ENCODE measurements at regions not wholly inside any gene's neighbourhood (a gene's known extent, or its start where the extent isn't known, plus 50 kb on each side); places are given as distances from the start of the nearest gene placed in this dataset.

- H3K9ac ChIP-seq (ENCODE audit: low read length), result no peak overlapping the region
- H3K9me2 ChIP-seq (ENCODE audit: insufficient read depth), result no peaks in the 10 kb centered on the region
- ATAC-seq (no peak), DNase-seq (ENCODE audit: low read depth, low spot score) (no peak)
- H3K4me1 ChIP-seq (ENCODE audit: control insufficient read depth in 1 of 2, insufficient read depth in 2 of 2, low read length in 2 of 2), result no peaks in the 10 kb centered on the region
- H4K20me1 ChIP-seq (ENCODE audit: insufficient read depth), result no peaks in the 10 kb centered on the region
- no peak overlapping the region for H2AFZ ChIP-seq (ENCODE audit: low read depth, low read length, poor library complexity, severe bottlenecking)
- no peak overlapping the region for H3K27ac ChIP-seq (ENCODE audit: low read depth, low read length)
- H3K79me2 ChIP-seq (ENCODE audit: insufficient read depth, low read length), result no peaks in the 10 kb centered on the region
- ChIA-PET CTCF (no interaction called here), RAD21 (ENCODE audit: low non-redundant PET in 1 of 2, low total read pairs in 2 of 2, uncharacterized antibody in 2 of 2, unreplicated experiment in 2 of 2) (no interaction called here), POLR2A (no interaction called here)
- no peaks in the 10 kb centered on the region for H3K9me3 ChIP-seq (ENCODE audit: control insufficient read depth in 1 of 2, insufficient read depth in 1 of 2, low read depth in 1 of 2, low read length in 2 of 2)
- no peaks in the 10 kb centered on the region for H3K36me3 ChIP-seq (ENCODE audit: control insufficient read depth in 1 of 2, insufficient read depth in 2 of 2, low read length in 2 of 2)
- H3K4me3 ChIP-seq (replicated peaks in 1 of 2; ENCODE audit: low read depth in 1 of 2, low read length in 2 of 2), result no peak overlapping the region
- H3K27me3 ChIP-seq (ENCODE audit: insufficient read depth, low read length), result peaks cover 53% of the 10 kb centered on the region
- intact Hi-C loops (cut with micrococcal nuclease), result no loop called here
- H3K4me2 ChIP-seq (ENCODE audit: low read length), result no peak overlapping the region
- BruUV-seq (replicated peaks), result no TSS peak
- TF ChIP-seq SRF (IDR thresholded peaks at IDR 0.05; ENCODE audit: low read depth), result no peak
Measured at GRCh38 chr10:128721963-128722445, 595.8 kb upstream of the MKI67 start.

DNA sequence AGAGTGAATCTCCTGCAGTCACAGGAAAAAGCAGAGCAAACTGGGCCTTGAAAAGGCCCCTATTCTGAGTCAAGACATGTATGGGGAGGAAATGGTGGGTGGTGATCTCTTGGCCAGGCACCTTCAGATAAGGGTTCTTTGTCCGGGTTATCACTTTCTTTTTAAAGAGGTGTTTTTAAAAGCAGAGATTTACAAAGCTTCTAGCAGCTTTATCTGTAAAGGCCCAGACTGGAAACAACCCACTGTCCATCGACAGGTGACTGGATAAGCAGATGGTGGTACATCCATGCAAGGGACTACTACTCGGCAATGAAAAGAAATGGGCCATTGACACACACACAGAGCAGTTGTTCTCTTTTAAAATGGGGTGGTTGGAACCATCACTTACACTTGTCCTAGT, 596.7 kb upstream of the MKI67 start:
- ChIA-PET POLR2A (no interaction called here), CTCF (no interaction called here), RAD21 (ENCODE audit: low non-redundant PET in 1 of 2, low total read pairs in 2 of 2, uncharacterized antibody in 2 of 2, unreplicated experiment in 2 of 2) (no interaction called here)
- no TSS peak for BruUV-seq (replicated peaks)
- no peak overlapping the region for H3K4me2 ChIP-seq (ENCODE audit: low read length)
- H2AFZ ChIP-seq (ENCODE audit: low read depth, low read length, poor library complexity, severe bottlenecking), result no peak overlapping the region
- H3K9me3 ChIP-seq (ENCODE audit: control insufficient read depth in 1 of 2, insufficient read depth in 1 of 2, low read depth in 1 of 2, low read length in 2 of 2), result no peaks in the 10 kb centered on the region
- intact Hi-C loops (cut with micrococcal nuclease), result no loop called here
- H3K27ac ChIP-seq (ENCODE audit: low read depth, low read length), result no peak overlapping the region
- H3K36me3 ChIP-seq (ENCODE audit: control insufficient read depth in 1 of 2, insufficient read depth in 2 of 2, low read length in 2 of 2), result no peaks in the 10 kb centered on the region
- no peak for ATAC-seq
- no peak for TF ChIP-seq YY1 (IDR thresholded peaks at IDR 0.05; ENCODE audit: extremely low read depth, insufficient replicate concordance, low read depth, low read length)
- TF ChIP-seq POLR2AphosphoS5 (IDR thresholded peaks at IDR 0.05; ENCODE audit: low read depth, low read length), result no peak
- TF ChIP-seq EZH2phosphoT487 (IDR thresholded peaks at IDR 0.05; ENCODE audit: borderline replicate concordance), result no peak
- no peak for TF ChIP-seq SP1 (IDR thresholded peaks at IDR 0.05; ENCODE audit: low read depth)
- no peak for TF ChIP-seq RAD21 (IDR thresholded peaks at IDR 0.05; ENCODE audit: low read depth)
- TF ChIP-seq SRF (IDR thresholded peaks at IDR 0.05; ENCODE audit: low read depth), result no peak
- no peak for TF ChIP-seq JUND (IDR thresholded peaks at IDR 0.05)
- no peak for TF ChIP-seq ZNF274 (IDR thresholded peaks at IDR 0.05; ENCODE audit: low read depth, low read length)
- TF ChIP-seq ELF1 (IDR thresholded peaks at IDR 0.05; ENCODE audit: borderline replicate concordance, low read depth), result no peak
- no peak for TF ChIP-seq TCF7L2 (IDR thresholded peaks at IDR 0.05; ENCODE audit: borderline replicate concordance, extremely low read depth, insufficient read depth, insufficient read length)
- TF ChIP-seq MAX (IDR thresholded peaks at IDR 0.05), result no peak
- no peak overlapping the region for H3K9ac ChIP-seq (ENCODE audit: low read length)
- DNase-seq (ENCODE audit: low read depth, low spot score), result no peak
- peaks cover 57% of the 10 kb centered on the region for H3K27me3 ChIP-seq (ENCODE audit: insufficient read depth, low read length)
- no peak overlapping the region for H3K4me3 ChIP-seq (replicated peaks in 1 of 2; ENCODE audit: low read depth in 1 of 2, low read length in 2 of 2)
- no peaks in the 10 kb centered on the region for H3K79me2 ChIP-seq (ENCODE audit: insufficient read depth, low read length)
- H3K9me2 ChIP-seq (ENCODE audit: insufficient read depth), result no peaks in the 10 kb centered on the region
- H4K20me1 ChIP-seq (ENCODE audit: insufficient read depth), result no peaks in the 10 kb centered on the region
- no peaks in the 10 kb centered on the region for H3K4me1 ChIP-seq (ENCODE audit: control insufficient read depth in 1 of 2, insufficient read depth in 2 of 2, low read length in 2 of 2)
